ENCODE measurements at regions not wholly inside any gene's neighbourhood (a gene's known extent, or its start where the extent isn't known, plus 50 kb on each side); places are given as distances from the start of the nearest gene placed in this dataset.
"Not testable (repeated sequence)": the region's sequence is repeated elsewhere in the genome, so short reads cannot be mapped to it uniquely, and the experiment has no call there.

GRCh38 chr1:34371179-34371578, 194.5 kb downstream of the C1orf94 start:
- not testable (repeated sequence) for DNase-seq

GRCh38 chr1:34371829-34372532, 195.3 kb downstream of the C1orf94 start:
- no peak for DNase-seq

DNA sequence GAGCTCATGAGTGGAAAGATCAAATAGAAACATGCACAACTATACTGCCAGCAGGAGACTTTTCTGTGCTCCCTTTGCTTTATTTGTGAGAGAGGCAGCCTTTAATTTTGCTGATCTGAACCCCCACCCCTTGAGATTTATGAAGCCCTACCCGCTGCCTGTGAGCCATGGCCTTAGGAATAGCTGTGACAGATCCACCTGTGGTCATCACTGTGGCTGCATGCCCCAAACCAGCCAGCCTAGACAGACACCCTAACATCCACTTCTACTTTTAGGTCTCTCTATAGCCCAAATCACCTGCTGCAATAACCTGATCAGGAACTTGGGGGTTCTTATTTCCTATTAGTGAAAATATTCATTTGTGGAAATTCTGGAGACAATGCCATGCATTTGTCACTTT, 196.2 kb downstream of the C1orf94 start:
- DNase-seq: no peak

DNA sequence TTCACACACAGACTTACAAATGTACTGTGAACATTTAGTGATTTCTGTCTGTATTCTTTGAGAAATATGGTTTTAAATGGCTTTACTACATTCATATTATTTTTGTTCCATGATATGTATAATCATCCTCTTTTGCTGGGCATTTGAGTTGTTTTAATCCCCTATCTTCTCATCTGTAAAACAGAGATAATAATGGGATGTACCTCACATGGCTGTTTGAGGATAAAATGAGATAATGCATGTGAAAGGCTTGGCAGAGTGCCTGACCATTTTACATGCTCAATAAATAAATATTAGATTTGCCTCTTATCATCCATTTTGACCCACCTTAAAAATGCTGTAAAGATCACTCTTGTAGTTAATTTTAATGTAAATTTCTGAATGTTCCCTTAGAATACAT, 197.2 kb downstream of the C1orf94 start:
- DNase-seq: no peak

- no peak for DNase-seq
Measured at GRCh38 chr1:34376531-34376930, 199.8 kb downstream of the C1orf94 start.

DNA sequence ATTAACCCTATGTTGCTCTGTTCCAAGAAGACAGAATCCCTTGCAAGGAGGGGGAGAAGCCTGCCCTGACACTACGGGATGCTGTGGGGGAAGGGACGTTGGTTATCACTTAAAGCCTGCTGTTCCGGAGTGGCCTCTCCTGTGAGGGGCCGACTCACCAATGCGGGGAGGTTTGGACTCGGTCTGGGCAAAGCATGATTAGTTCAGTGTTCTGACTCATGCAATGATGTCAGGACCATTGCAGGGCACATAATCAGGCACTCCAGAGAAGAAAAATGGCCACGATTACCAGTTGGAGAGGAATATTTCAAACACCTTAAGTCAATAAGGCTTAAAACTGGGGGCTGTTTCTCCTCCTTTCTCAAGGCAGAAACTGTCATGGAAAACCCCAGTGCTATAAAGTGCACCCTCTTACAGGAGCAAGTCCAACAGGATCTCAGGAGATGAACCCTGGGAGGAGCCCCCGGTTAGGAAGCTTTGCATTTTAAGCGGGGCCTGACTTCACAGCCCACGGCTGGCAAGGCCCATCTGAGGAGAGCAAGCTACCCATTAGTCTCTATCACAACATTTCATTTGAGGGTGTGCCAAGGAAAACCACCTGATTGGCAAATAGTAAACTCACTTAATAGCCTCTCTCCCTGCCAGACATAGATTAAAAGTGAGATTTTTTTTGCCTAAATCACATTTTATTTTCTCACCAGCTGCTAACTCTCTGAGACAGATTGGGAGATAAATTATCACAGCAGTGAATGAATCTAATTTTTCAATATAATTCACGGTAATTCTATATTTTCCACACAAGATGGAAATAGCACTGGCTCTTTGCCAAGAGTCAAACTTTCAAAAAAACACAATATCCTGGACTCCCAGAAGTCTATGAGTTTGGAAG, 202.5 kb downstream of the C1orf94 start:
- DNase-seq: no peak

- DNase-seq: no peak
Measured at GRCh38 chr1:34379911-34380310, 203.2 kb downstream of the C1orf94 start.

DNA sequence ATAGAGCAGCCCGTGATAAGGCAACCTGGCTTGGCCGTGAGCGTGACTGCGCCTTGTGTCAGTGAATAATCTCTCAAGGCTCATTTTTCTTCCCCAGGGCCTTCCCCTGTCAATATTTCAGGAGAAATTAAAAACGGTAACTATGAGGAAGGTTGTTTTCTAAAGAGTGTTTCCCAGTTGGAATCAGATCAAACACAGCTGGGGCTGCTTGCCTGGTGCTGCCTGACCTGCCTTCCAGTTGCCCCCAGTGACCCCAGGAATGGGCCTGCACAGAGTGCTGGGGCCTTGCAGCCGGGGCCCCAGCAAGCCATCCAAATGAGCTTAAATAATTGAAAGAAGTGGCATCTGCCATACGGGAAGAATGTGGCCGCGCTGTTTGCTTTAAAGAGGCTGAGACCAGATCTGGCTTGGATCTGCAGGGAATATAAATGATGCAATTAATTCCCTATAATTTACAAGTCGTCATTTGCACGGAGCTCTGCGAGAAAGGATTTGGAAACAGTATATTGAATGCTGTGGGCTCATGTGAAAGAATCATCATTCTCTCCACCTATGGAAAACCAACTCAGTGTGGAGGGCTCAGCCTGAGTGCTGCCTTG, 203.9 kb downstream of the C1orf94 start:
- no peak for DNase-seq

- no peak for DNase-seq
Measured at GRCh38 chr1:34389974-34390373, 213.3 kb downstream of the C1orf94 start.

DNA sequence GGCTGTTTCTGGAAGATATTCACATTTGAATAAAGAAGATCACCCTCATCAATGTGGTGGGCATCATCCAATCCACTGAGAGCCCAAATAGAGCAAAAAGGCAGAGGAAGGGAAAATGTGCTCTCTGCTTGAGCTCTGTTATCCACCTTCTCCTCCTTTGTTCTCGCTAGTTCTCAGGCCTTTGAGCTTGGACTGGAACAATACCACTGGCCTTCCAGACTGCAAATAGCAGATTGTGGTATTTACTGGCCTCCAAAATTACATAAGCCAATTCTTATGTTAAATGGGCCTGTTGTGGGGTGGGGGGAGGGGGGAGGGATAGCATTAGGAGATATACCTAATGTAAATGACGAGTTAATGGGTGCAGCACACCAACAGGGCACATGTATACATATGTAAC, 219.3 kb downstream of the C1orf94 start:
- DNase-seq: no peak

- no peak for DNase-seq
Measured at GRCh38 chr1:34398241-34398915, 221.7 kb downstream of the C1orf94 start.

DNA sequence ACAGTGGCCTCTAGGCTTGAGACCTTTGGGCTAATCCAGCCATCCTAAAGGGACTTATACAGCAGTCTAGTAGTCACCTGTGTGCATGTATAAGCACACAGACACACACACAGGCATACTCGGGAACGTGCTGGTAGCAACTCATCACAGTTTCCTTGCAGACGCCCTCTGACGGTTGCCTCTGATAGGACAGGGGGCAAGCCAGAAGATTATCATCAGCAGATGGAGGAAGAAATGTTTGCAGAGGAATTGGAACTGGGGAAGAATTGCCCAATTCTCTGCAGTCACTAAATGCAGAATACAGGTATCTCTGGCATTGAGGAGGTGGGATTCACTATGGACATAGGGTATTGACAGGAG, 222.2 kb downstream of the C1orf94 start:
- DNase-seq: no peak

DNA sequence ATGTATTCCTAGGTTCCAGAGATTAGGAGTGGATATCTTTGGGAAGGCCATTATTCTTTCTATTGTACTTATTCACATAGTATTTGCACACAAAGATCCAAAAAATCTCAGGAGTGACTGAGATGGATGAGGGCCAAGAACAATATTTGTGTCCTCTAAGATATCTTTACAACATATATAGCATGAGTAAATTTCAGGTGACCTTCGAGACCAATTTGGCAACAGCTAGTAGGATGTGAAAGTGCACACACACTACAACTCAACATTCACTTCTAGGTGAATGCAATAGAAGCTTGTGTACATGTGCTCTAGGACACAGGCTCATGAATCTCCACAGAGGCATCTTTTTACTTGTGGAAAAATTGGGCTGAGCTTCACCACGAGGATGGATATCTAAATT, 224.0 kb downstream of the C1orf94 start:
- no peak for DNase-seq

- DNase-seq: no peak
Measured at GRCh38 chr1:34403156-34403555, 226.4 kb downstream of the C1orf94 start.

DNA sequence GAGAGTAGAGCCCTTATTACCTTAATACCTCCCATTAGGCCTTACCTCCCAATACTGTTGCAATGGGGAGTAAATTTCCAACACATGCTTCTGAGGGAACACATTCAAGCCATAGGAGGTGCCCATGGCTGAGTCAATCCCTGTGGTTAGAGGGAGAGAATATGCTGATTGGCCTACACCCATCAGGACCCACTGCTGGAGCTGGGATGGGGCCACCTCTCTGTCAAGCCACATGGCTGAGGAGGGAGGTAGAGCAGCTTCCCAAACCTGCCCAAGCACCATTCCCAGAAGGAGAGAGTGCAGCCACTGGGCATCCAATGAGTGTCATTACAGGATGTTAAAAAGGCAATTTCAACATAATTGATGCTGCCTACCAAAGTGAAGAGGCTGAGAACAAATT, 228.1 kb downstream of the C1orf94 start:
- DNase-seq: no peak

DNA sequence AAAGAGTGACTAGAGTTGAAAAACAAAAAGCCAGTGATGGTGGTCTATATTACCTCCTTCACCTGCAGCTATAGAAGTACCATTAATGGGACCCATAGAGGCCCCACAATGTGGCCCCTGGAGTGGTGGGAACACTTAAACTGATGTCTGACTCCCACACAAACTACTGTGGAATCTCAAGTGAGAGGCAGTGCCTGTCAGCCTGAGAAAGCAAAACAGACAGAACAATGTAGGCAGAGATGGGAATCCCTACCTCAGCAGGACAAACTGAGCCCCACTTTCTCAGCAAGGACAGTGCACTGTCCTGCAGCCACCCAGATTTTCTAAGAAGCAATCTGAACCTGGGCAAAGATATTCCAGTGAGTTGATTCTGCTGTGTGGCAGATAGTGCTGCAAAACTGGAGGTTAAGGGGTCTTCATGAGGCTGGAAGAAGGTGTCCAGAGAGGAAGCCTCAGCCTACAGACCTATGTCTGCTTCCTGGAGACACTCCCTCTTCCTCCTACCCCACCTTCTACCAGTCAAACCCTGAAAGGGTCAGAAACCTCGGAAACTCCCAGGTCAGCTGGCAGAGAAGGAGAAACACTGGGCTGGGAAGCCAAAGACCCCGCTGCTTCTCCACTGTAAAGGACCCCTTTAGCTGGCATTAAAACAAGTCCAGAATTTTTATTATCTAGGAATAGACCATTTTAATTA, 228.7 kb downstream of the C1orf94 start:
- DNase-seq: no peak

- no peak for DNase-seq
Measured at GRCh38 chr1:34406377-34406776, 229.7 kb downstream of the C1orf94 start.

DNA sequence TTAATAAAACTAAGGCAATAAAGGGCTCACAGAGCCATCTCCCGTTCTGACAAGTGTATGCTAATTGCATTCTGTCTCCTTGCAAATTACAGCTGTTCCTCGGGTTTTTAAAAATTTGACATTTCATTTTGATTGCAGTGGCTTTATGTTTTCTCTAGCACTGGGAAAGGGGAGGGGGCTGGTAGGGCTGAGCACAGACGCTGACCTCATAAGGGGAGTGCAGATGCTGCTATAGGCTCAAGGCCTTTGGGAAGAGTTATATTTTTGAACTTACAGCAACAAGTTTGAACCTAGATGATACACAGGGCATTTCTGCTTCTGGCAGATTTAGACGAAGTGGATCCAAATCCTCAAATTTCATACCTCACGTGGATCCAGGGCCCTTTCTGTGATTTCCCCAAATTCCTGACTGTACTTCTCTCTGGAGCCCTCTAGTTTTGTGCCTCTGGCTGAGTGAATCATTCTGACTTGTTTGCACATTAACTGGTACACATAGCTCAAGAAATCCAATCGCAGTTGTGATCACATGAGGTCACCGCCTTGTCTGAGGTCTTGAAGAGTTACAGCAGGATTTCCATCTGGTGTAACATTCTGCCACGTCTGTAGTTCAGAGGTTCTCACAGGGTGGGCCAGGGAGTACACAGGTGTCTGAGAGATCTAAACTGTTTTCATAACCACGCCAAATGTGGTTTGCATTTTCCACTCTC, 230.3 kb downstream of the C1orf94 start:
- DNase-seq: no peak

GRCh38 chr1:34408011-34408410, 231.3 kb downstream of the C1orf94 start:
- no peak for DNase-seq

DNA sequence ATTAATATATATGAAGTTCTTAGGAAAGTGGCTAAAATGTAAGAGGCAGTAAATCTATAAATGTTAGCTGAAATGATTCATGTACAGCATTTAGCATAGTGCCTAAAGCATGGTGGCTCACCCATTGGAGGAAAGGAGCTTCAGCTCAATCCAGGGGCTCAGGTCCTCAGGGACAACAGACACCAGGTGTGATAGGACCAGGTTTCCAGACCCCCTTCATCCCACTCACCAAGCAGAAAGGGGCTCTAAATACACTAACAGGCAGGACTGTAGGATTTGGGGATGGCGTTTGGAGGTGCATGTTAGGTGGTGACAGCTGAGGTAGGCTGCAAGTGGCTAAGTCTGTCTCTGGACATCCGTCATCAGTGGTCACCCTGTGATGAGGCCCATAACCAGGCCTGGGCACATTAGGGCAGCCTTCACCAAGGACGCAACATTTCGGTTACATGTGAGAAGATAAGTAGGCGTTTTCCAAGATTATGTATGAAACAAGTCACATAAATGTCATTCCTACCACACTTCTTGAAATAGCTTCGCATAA, 233.1 kb downstream of the C1orf94 start:
- DNase-seq: no peak

DNA sequence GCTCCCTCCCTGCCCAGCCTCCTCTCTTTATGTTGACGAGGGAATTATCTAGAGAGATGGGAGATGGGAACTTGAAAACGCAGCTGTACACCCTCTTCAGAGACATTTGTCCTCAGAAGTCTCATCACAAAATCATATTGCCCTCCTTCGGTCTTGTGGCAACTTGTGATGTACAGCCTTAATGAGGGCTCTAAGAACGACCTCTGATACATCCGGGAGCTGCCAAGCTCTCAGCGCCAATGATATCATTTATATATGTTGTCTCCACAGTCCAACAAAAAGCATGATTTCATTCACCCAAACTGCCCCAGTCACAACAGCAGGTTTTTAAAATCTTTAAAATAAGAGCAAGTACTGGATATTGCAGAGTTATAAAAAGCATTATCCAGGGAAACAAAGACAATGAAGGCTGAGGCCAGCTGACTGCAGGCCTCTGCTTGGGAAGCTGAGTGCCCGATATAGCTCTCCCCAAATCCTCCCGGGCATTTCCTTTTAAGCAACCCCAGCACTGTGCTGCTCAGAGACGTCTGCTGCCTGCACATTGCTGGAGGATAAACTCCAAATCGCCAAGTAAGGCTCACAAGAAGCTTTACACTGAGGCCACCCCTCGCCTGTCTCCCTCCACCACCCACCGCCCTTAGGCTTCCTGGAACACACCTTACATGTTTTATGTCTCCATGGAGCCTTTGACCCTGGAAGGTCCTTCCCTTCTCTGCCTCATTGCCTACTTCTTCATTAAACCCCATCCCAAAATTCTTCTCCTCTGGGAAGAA, 236.1 kb downstream of the C1orf94 start:
- DNase-seq: no peak
